H1 (cell line): ENCODE measurements at regions not wholly inside any gene's neighbourhood (a gene's known extent, or its start where the extent isn't known, plus 50 kb on each side); places are given as distances from the start of the nearest gene placed in this dataset.

Experiments used
- CTCF ChIA-PET: fragments of 300-600 bp; sonication (Branson Sonifier 250); formaldehyde crosslinking; loops from one replicate; lab custom pipeline; 2021; ENCODE audit not compliant: partially characterized antibody; lab: Charles Lee
- POLR2A ChIA-PET: fragments of 300-600 bp; sonication (Branson Sonifier 250); formaldehyde crosslinking; loops from one replicate; lab custom pipeline; 2021; ENCODE audit warnings: inconsistent platforms; ENCODE audit not compliant: partially characterized antibody; lab: Charles Lee
- DNase-seq, 2 experiments: peaks; one replicate each; pipeline versions ENCODE4 v3.0.0 to v3.0.0-alpha.2; 2010 to 2022; ENCODE audit warnings: low spot score in 2 of 2, low read depth in 1 of 2, mixed read lengths in 1 of 2
- FAIRE-seq: peaks from 2 replicates; lab custom pipeline; 2011; peaks lifted over from hg19 to GRCh38; lab: Jason Lieb, UNC
- H2AFZ ChIP-seq: 2 replicates; pipeline ENCODE4 v1.8.1; 2012; ENCODE audit warnings: low read length, inconsistent platforms
- H2AK5ac ChIP-seq: 2 replicates; pipeline ENCODE4 v1.6.1; 2013; ENCODE audit warnings: low read depth, low read length
- H2BK120ac ChIP-seq: replicated peaks from 2 replicates; pipeline ENCODE3; 2013; ENCODE audit warnings: low read depth, low read length, inconsistent platforms
- H2BK12ac ChIP-seq: 2 replicates; pipeline ENCODE4 v1.6.1; 2013; ENCODE audit warnings: low read depth, low read length
- H2BK15ac ChIP-seq: 2 replicates; pipeline ENCODE4 v1.6.1; 2013; ENCODE audit warnings: low read length
- H2BK20ac ChIP-seq: 2 replicates; pipeline ENCODE4 v1.6.1; 2013; ENCODE audit warnings: low read length
- H2BK5ac ChIP-seq: 2 replicates; pipeline ENCODE4 v1.6.1; 2013; ENCODE audit warnings: low read depth, low read length
- H3K14ac ChIP-seq: 2 replicates; pipeline ENCODE4 v1.6.1; 2013; ENCODE audit warnings: inconsistent platforms; ENCODE audit not compliant: insufficient read length
- H3K18ac ChIP-seq: 2 replicates; pipeline ENCODE4 v1.6.1; 2013; ENCODE audit warnings: low read length; ENCODE audit errors: extremely low read depth
- H3K23ac ChIP-seq: 2 replicates; pipeline ENCODE4 v1.6.1; 2013; ENCODE audit warnings: inconsistent platforms; ENCODE audit not compliant: insufficient read length
- H3K23me2 ChIP-seq: 2 replicates; pipeline ENCODE4 v1.6.1; 2013; ENCODE audit warnings: low read depth, low read length
- H3K27ac ChIP-seq: 2 replicates; pipeline ENCODE4 v1.6.1; 2011; ENCODE audit warnings: low read depth, low read length, inconsistent platforms
- H3K27me3 ChIP-seq, 4 experiments: replicated peaks in 1 of 4; 1 replicate in 1 of 4; 2 replicates in 3 of 4; pipeline versions ENCODE4 v1.6.1 to v1.8.1; 2011 to 2013; ENCODE audit warnings: low read length in 3 of 4, mild to moderate bottlenecking in 3 of 4, inconsistent platforms in 2 of 4, mixed read lengths in 2 of 4, moderate library complexity in 1 of 4; ENCODE audit not compliant: control insufficient read depth in 3 of 4, insufficient read depth in 3 of 4; ENCODE audit errors: extremely low read depth in 1 of 4
- H3K36me3 ChIP-seq, 4 experiments: 2 replicates each; pipeline versions ENCODE4 v1.6.1 to v1.8.1; 2011 to 2013; ENCODE audit warnings: mild to moderate bottlenecking in 4 of 4, low read length in 3 of 4, moderate library complexity in 2 of 4, control low read depth in 1 of 4, inconsistent platforms in 1 of 4; ENCODE audit not compliant: insufficient read depth in 4 of 4, control insufficient read depth in 2 of 4
- H3K4ac ChIP-seq: replicated peaks from 2 replicates; pipeline ENCODE3; 2013; ENCODE audit warnings: low read length, low read depth, mixed read lengths, inconsistent platforms; ENCODE audit not compliant: insufficient read length
- H3K4me1 ChIP-seq, 4 experiments: replicated peaks in 1 of 4; 1 replicate in 1 of 4; 2 replicates in 3 of 4; pipeline versions ENCODE4 v1.6.1 to v1.8.1; 2011 to 2013; ENCODE audit warnings: low read length in 3 of 4, inconsistent platforms in 2 of 4, mixed read lengths in 1 of 4; ENCODE audit not compliant: insufficient read depth in 4 of 4, control insufficient read depth in 3 of 4
- H3K4me2 ChIP-seq, 2 experiments: 2 replicates each; pipeline versions ENCODE4 v1.6.1 to v1.8.1; 2011 to 2013; ENCODE audit warnings: low read depth in 2 of 2, low read length in 2 of 2, control low read depth in 1 of 2, inconsistent platforms in 1 of 2, mild to moderate bottlenecking in 1 of 2; ENCODE audit not compliant: insufficient read depth in 1 of 2
- H3K4me3 ChIP-seq, 4 experiments: fragments of 200-600, 300-600 bp in 1 of 4; sonication (generic), shearing (Covaris generic), sonication (Bioruptor Twin) in 1 of 4; 2 replicates each; pipeline versions ENCODE4 v1.5.1 to v1.8.1; 2011 to 2016; ENCODE audit warnings: low read length in 4 of 4, low read depth in 3 of 4, control low read depth in 2 of 4, inconsistent platforms in 2 of 4, mild to moderate bottlenecking in 2 of 4, mixed read lengths in 1 of 4, moderate library complexity in 1 of 4; ENCODE audit not compliant: insufficient read depth in 2 of 4; ENCODE audit errors: extremely low read depth in 1 of 4
- H3K56ac ChIP-seq: replicated peaks from 2 replicates; pipeline ENCODE3; 2013; ENCODE audit warnings: low read depth, mild to moderate bottlenecking, mixed read lengths, low read length, inconsistent platforms; ENCODE audit not compliant: insufficient read length
- H3K79me1 ChIP-seq: 2 replicates; pipeline ENCODE4 v1.6.1; 2013; ENCODE audit warnings: low read depth, low read length, control low read depth
- H3K79me2 ChIP-seq, 2 experiments: 2 replicates each; pipeline versions ENCODE4 v1.6.1 to v1.8.1; 2012 to 2013; ENCODE audit warnings: low read length in 2 of 2, mild to moderate bottlenecking in 2 of 2, inconsistent platforms in 1 of 2; ENCODE audit not compliant: insufficient read depth in 2 of 2, control insufficient read depth in 1 of 2
- H3K9ac ChIP-seq, 4 experiments: replicated peaks in 1 of 4; 1 replicate in 1 of 4; 2 replicates in 3 of 4; pipeline versions ENCODE4 v1.6.1 to v1.8.1; 2011 to 2013; ENCODE audit warnings: low read depth in 3 of 4, low read length in 3 of 4, control low read depth in 2 of 4, mild to moderate bottlenecking in 2 of 4, moderate library complexity in 2 of 4, inconsistent platforms in 1 of 4; ENCODE audit errors: extremely low read depth in 1 of 4
- H3K9me3 ChIP-seq, 2 experiments: 2 replicates each; pipeline versions ENCODE4 v1.6.1 to v1.8.1; 2012 to 2013; ENCODE audit warnings: mild to moderate bottlenecking in 2 of 2, moderate library complexity in 2 of 2, control low read depth in 1 of 2, inconsistent platforms in 1 of 2, low read depth in 1 of 2, low read length in 1 of 2, mixed read lengths in 1 of 2; ENCODE audit not compliant: insufficient read depth in 2 of 2
- H4K20me1 ChIP-seq, 2 experiments: replicated peaks in 1 of 2; 2 replicates each; pipeline versions ENCODE3 to v1.8.1; 2011 to 2013; ENCODE audit warnings: inconsistent platforms in 2 of 2, low read length in 2 of 2, mild to moderate bottlenecking in 1 of 2; ENCODE audit not compliant: insufficient read depth in 2 of 2, control insufficient read depth in 1 of 2
- H4K5ac ChIP-seq: 2 replicates; pipeline ENCODE4 v1.6.1; 2013; ENCODE audit warnings: low read length, low read depth, mixed read lengths, inconsistent platforms; ENCODE audit not compliant: insufficient read length
- H4K8ac ChIP-seq: 2 replicates; pipeline ENCODE4 v1.8.0; 2013; ENCODE audit warnings: mild to moderate bottlenecking, moderate library complexity, low read length, inconsistent platforms; ENCODE audit not compliant: insufficient read depth; ENCODE audit errors: extremely low read depth
- H4K91ac ChIP-seq: replicated peaks from 2 replicates; pipeline ENCODE3; 2013; ENCODE audit warnings: low read length, mixed read lengths, inconsistent platforms; ENCODE audit not compliant: insufficient read length
- BCL11A ChIP-seq, 2 experiments: IDR thresholded peaks; one replicate each; pipeline ENCODE4 v1.6.1; 2011; ENCODE audit warnings: low read depth in 2 of 2, low read length in 2 of 2, mild to moderate bottlenecking in 2 of 2
- CHD2 ChIP-seq: IDR thresholded peaks from 2 replicates; pipeline ENCODE4 v1.6.1; 2012; ENCODE audit warnings: low read length, improper control_type of control experiment
- EGR1 ChIP-seq: IDR thresholded peaks from 2 replicates; pipeline ENCODE4 v1.6.1; 2011; ENCODE audit warnings: low read depth, low read length, borderline replicate concordance
- EZH2 ChIP-seq: fragments of 200-600 bp; sonication (generic); IDR thresholded peaks from 2 replicates; pipeline ENCODE4 v1.7.1; 2012; ENCODE audit warnings: low read depth, mild to moderate bottlenecking, moderate library complexity, low read length, inconsistent platforms; ENCODE audit not compliant: severe bottlenecking
- JUND ChIP-seq: IDR thresholded peaks from 2 replicates; pipeline ENCODE4 v1.6.1; 2011; ENCODE audit warnings: mild to moderate bottlenecking, improper control_type of control experiment, low read length
- NANOG ChIP-seq: IDR thresholded peaks from 2 replicates; pipeline ENCODE4 v1.6.1; 2011; ENCODE audit warnings: low read length, low read depth, mild to moderate bottlenecking, inconsistent platforms; ENCODE audit not compliant: insufficient read depth, poor library complexity, severe bottlenecking
- NRF1 ChIP-seq: IDR thresholded peaks from 2 replicates; pipeline ENCODE4 v1.6.1; 2011; ENCODE audit warnings: mild to moderate bottlenecking, low read depth, low read length, improper control_type of control experiment
- POU5F1 ChIP-seq: IDR thresholded peaks from 2 replicates; pipeline ENCODE4 v1.6.1; 2011; ENCODE audit warnings: low read depth, mild to moderate bottlenecking, low read length, moderate library complexity
- RAD21 ChIP-seq, 2 experiments: IDR thresholded peaks in 1 of 2; conservative IDR thresholded peaks in 1 of 2; 2 replicates each; pipeline ENCODE4 v1.6.1; 2011; ENCODE audit warnings: low read depth in 2 of 2, low read length in 2 of 2, improper control_type of control experiment in 1 of 2, inconsistent platforms in 1 of 2, mild to moderate bottlenecking in 1 of 2, moderate library complexity in 1 of 2
- SIRT6 ChIP-seq: IDR thresholded peaks from one replicate; pipeline ENCODE4 v1.7.1; 2012; ENCODE audit warnings: low read length, inconsistent platforms
- TAF7 ChIP-seq: optimal IDR thresholded peaks from 2 replicates; pipeline ENCODE3; 2011; ENCODE audit warnings: low read depth, mild to moderate bottlenecking, inconsistent platforms, low read length, moderate library complexity, borderline replicate concordance
- WGBS, 2 experiments: shearing (Covaris generic) in 1 of 2; methylation state at CpG; one replicate each; pipeline versions ENCODE4 v1.1.6 to v1.1.7; 2013 to 2015; ENCODE audit warnings: low lambda C conversion rate in 2 of 2, mixed read lengths in 2 of 2, inconsistent platforms in 1 of 2, low coverage in 1 of 2, missing lambda C conversion rate in 1 of 2; ENCODE audit not compliant: insufficient replicate concordance in 2 of 2, insufficient coverage in 1 of 2, insufficient read length in 1 of 2; ENCODE audit errors: extremely low coverage in 1 of 2, missing lambda C conversion rate in 1 of 2; 5-methylcytosine and 5-hydroxymethylcytosine counted together

GRCh38 chr12:20212658-20213555 is 155.4 kb upstream of the PDE3A start:
- WGBS, 2 experiments = 49% methylated on average over 9 of the region's 9 CpGs; no CpG with 5 or more reads in 1 of the 2 experiments
- TF ChIP-seq EZH2 (no peak), SIRT6 (no peak), NRF1 (no peak), JUND (peak; percentile 95), TAF7 (no peak), CHD2 (no peak), POU5F1 (no peak), RAD21 (IDR thresholded peaks at IDR 0.05 in 1 of 2, conservative IDR thresholded peaks at IDR 0.05 in 1 of 2; ENCODE audit: low read depth in 2 of 2, low read length in 2 of 2) (peak; percentile 2 to 21; a peak in 2 of 4 replicates), NANOG (peak; percentile 44), BCL11A (IDR thresholded peaks at IDR 0.05; ENCODE audit: low read depth in 2 of 2, low read length in 2 of 2) (no peak), EGR1 (no peak)

More at GRCh38 chr12:20212658-20213555, 155.4 kb upstream of the PDE3A start:
- no peak overlapping the region for H3K23ac ChIP-seq
- no peak overlapping the region for H4K8ac ChIP-seq
- no peaks in the 10 kb centered on the region for H3K23me2 ChIP-seq
- peak overlapping the region; percentile 89 for H2AFZ ChIP-seq
- H3K79me2 ChIP-seq = no peaks in the 10 kb centered on the region
- peaks cover 0 to 10% (median 5%) of the 10 kb centered on the region in 4 experiments; a peak in 2 of 7 replicates for H3K4me1 ChIP-seq
- H3K14ac ChIP-seq = no peak overlapping the region
- H4K91ac ChIP-seq = no peak overlapping the region
- peak overlapping the region; percentile 37; the same call in 1 of the 2 replicates for H3K27ac ChIP-seq
- POLR2A ChIA-PET = interaction anchor here (1.2 kb wide), 1 partner anchor 156 kb away, joined by 3 read pairs; no protein-coding TSS in a partner anchor
- H2BK120ac ChIP-seq = no peak overlapping the region
- H3K9ac ChIP-seq = no peak overlapping the region
- DNase-seq = peak; percentile 54 to 69
- no peak overlapping the region for H2BK15ac ChIP-seq
- CTCF ChIA-PET = interaction anchor here (0.5 to 1.5 kb wide), 9 partner anchors 14 to 1176 kb away, joined by 3 to 4 read pairs (median 3); no protein-coding TSS in a partner anchor
- no peak overlapping the region for H3K56ac ChIP-seq
- no peaks in the 10 kb centered on the region; a peak in 1 of 7 replicates for H3K27me3 ChIP-seq
- 0 out of 2 replicates have a peak overlapping the region, but pooled peaks have one; percentile 28 for H2BK12ac ChIP-seq
- no peak overlapping the region; a peak in 1 of 8 replicates for H3K4me3 ChIP-seq
- peak overlapping the region; percentile 22; a peak in 2 of 4 replicates for H3K4me2 ChIP-seq
- peak; percentile 93 for FAIRE-seq
- peak overlapping the region; percentile 62 for H3K4ac ChIP-seq
- H4K5ac ChIP-seq = no peak overlapping the region
- H2BK5ac ChIP-seq = no peak overlapping the region; the same call in 1 of the 2 replicates
- no peak overlapping the region for H2AK5ac ChIP-seq
- H3K36me3 ChIP-seq = no peaks in the 10 kb centered on the region
- H4K20me1 ChIP-seq = no peaks in the 10 kb centered on the region
- H3K79me1 ChIP-seq = no peaks in the 10 kb centered on the region
- H3K18ac ChIP-seq = no peak overlapping the region
- no peak overlapping the region for H2BK20ac ChIP-seq
- no peaks in the 10 kb centered on the region for H3K9me3 ChIP-seq
